Liver (tissue), 8 donors: ENCODE measurements at regions not wholly inside any gene's neighbourhood (a gene's known extent, or its start where the extent isn't known, plus 50 kb on each side); places are given as distances from the start of the nearest gene placed in this dataset.

Experiments
- DNase-seq: peaks from one replicate; pipeline ENCODE4 v3.0.0-alpha.2; 2017; ENCODE audit warnings: low spot score
- H3K27ac ChIP-seq, 2 donors: one replicate each; pipeline ENCODE4 v1.7.0; 2013; ENCODE audit warnings: inconsistent platforms in 2 of 2, low read length in 2 of 2, control low read depth in 1 of 2, low read depth in 1 of 2, mild to moderate bottlenecking in 1 of 2
- H3K27me3 ChIP-seq, 4 donors: one replicate each; pipeline versions ENCODE4 v1.6.1 to v1.7.0; 2013; ENCODE audit warnings: low read length in 3 of 4, inconsistent platforms in 1 of 4, mild to moderate bottlenecking in 1 of 4, moderate library complexity in 1 of 4; ENCODE audit not compliant: control insufficient read depth in 4 of 4, insufficient read depth in 4 of 4
- H3K36me3 ChIP-seq, 4 donors: one replicate each; pipeline versions ENCODE4 v1.6.1 to v1.7.0; 2013; ENCODE audit warnings: low read length in 3 of 4, mild to moderate bottlenecking in 3 of 4, low read depth in 1 of 4, moderate library complexity in 1 of 4; ENCODE audit not compliant: control insufficient read depth in 4 of 4, insufficient read depth in 3 of 4
- H3K4me1 ChIP-seq, 4 donors: one replicate each; pipeline versions ENCODE4 v1.6.1 to v1.7.0; 2013; ENCODE audit warnings: low read length in 3 of 4, mild to moderate bottlenecking in 3 of 4, moderate library complexity in 1 of 4; ENCODE audit not compliant: control insufficient read depth in 4 of 4, insufficient read depth in 4 of 4
- H3K4me3 ChIP-seq, 3 donors: one replicate each; pipeline versions ENCODE4 v1.6.1 to v1.7.0; 2013; ENCODE audit warnings: low read length in 3 of 3, control low read depth in 1 of 3, low read depth in 1 of 3, mild to moderate bottlenecking in 1 of 3
- H3K9ac ChIP-seq, 2 donors: one replicate each; pipeline ENCODE4 v1.7.0; 2013; ENCODE audit warnings: low read length in 2 of 2, mild to moderate bottlenecking in 2 of 2, moderate library complexity in 2 of 2, control low read depth in 1 of 2, low read depth in 1 of 2
- H3K9me3 ChIP-seq, 4 donors: one replicate each; pipeline versions ENCODE4 v1.6.1 to v1.7.0; 2013; ENCODE audit warnings: low read length in 3 of 4; ENCODE audit not compliant: control insufficient read depth in 4 of 4
- ATF3 ChIP-seq: IDR thresholded peaks from 2 replicates; pipeline ENCODE4 v1.6.1; 2016; ENCODE audit warnings: antibody characterized with exemption
- CTCF ChIP-seq: fragments of 150-350 bp; IDR thresholded peaks from 2 replicates; pipeline ENCODE4 v1.5.1; 2017; ENCODE audit warnings: improper control_type of control experiment, low read depth, low read length; ENCODE audit not compliant: missing input control
- EGR1 ChIP-seq, 2 donors: IDR thresholded peaks; 2 replicates each; pipeline ENCODE4 v1.6.1; 2016 to 2018; ENCODE audit warnings: antibody characterized with exemption in 2 of 2, low read depth in 2 of 2
- FOXA1 ChIP-seq: IDR thresholded peaks from 2 replicates; pipeline ENCODE4 v1.6.1; 2016; ENCODE audit warnings: antibody characterized with exemption
- FOXA2 ChIP-seq: IDR thresholded peaks from 2 replicates; pipeline ENCODE4 v1.6.1; 2016; ENCODE audit warnings: antibody characterized with exemption
- HNF4A ChIP-seq, 2 donors: conservative IDR thresholded peaks; 2 replicates each; pipeline ENCODE4 v1.6.1; 2016; ENCODE audit warnings: antibody characterized with exemption in 2 of 2, mild to moderate bottlenecking in 2 of 2
- JUND ChIP-seq, 2 donors: IDR thresholded peaks; 2 replicates each; pipeline ENCODE4 v1.6.1; 2016; ENCODE audit warnings: antibody characterized with exemption in 2 of 2
- MAX ChIP-seq: IDR thresholded peaks from 2 replicates; pipeline ENCODE4 v1.6.1; 2016; ENCODE audit warnings: antibody characterized with exemption
- NR2F2 ChIP-seq: IDR thresholded peaks from 2 replicates; pipeline ENCODE4 v1.6.1; 2016; ENCODE audit warnings: antibody characterized with exemption
- RAD21 ChIP-seq, 2 donors: IDR thresholded peaks; 2 replicates each; pipeline ENCODE4 v1.6.1; 2016; ENCODE audit warnings: antibody characterized with exemption in 2 of 2, mild to moderate bottlenecking in 2 of 2
- REST ChIP-seq: IDR thresholded peaks from 2 replicates; pipeline ENCODE4 v1.6.1; 2016; ENCODE audit warnings: antibody characterized with exemption, mild to moderate bottlenecking
- RXRA ChIP-seq, 2 donors: IDR thresholded peaks; 2 replicates each; pipeline ENCODE4 v1.6.1; 2017 to 2018; ENCODE audit warnings: antibody characterized with exemption in 2 of 2, mild to moderate bottlenecking in 1 of 2
- SP1 ChIP-seq: IDR thresholded peaks from 2 replicates; pipeline ENCODE4 v1.6.1; 2018; ENCODE audit warnings: antibody characterized with exemption, mild to moderate bottlenecking
- TAF1 ChIP-seq: conservative IDR thresholded peaks from 2 replicates; pipeline ENCODE4 v1.6.1; 2016; ENCODE audit warnings: antibody characterized with exemption, mild to moderate bottlenecking
- YY1 ChIP-seq: IDR thresholded peaks from 2 replicates; pipeline ENCODE4 v1.6.1; 2016; ENCODE audit warnings: antibody characterized with exemption, mild to moderate bottlenecking
- WGBS: extraction: QIAGEN DNeasy Blood & Tissue Kit; methylation state at CpG from one replicate; pipeline ENCODE4 v1.1.7; 2013; 5-methylcytosine and 5-hydroxymethylcytosine counted together
- donor health status: healthy.
- donor health status: healthy.
- donor health status: healthy.
- donor health status: healthy.
- donor health status: healthy.

GRCh38 chr10:78298835-78299234 is 265.2 kb downstream of the RPS24 start:
- no peak for TF ChIP-seq FOXA2
- TF ChIP-seq TAF1 = no peak
- no peak for TF ChIP-seq HNF4A (conservative IDR thresholded peaks at IDR 0.05)
- no peak for TF ChIP-seq NR2F2
- no peak for TF ChIP-seq MAX
- TF ChIP-seq YY1 = no peak
- TF ChIP-seq RXRA (IDR thresholded peaks at IDR 0.05) = no peak
- no peak for TF ChIP-seq FOXA1
- TF ChIP-seq RAD21 (IDR thresholded peaks at IDR 0.05) = no peak
- TF ChIP-seq CTCF = no peak
- no peak for TF ChIP-seq JUND (IDR thresholded peaks at IDR 0.05)
- TF ChIP-seq SP1 = no peak
- TF ChIP-seq ATF3 = no peak
- Histone ChIP-seq H3K9me3 (no peaks in the 10 kb centered on the region), H3K36me3 (no peaks in the 10 kb centered on the region), H3K27ac (no peak overlapping the region), H3K9ac (no peak overlapping the region), H3K4me1 (peaks cover 0 to 14% (median 10%) of the 10 kb centered on the region in 4 donors), H3K27me3 (no peaks in the 10 kb centered on the region), H3K4me3 (no peak overlapping the region)
- no peak for DNase-seq
- WGBS = 88% methylated on average over 7 of the region's 7 CpGs

- TF ChIP-seq REST (no peak), NR2F2 (no peak), TAF1 (no peak), HNF4A (conservative IDR thresholded peaks at IDR 0.05) (no peak), EGR1 (IDR thresholded peaks at IDR 0.05; ENCODE audit: low read depth in 2 of 2) (no peak), ATF3 (no peak), SP1 (no peak), JUND (IDR thresholded peaks at IDR 0.05) (no peak), RXRA (IDR thresholded peaks at IDR 0.05) (peak in 1 of 2 donors; percentile 31)
- Histone ChIP-seq H3K9ac (no peak overlapping the region), H3K36me3 (no peaks in the 10 kb centered on the region), H3K27ac (peak overlapping the region; percentile 2 to 37), H3K4me3 (no peak overlapping the region), H3K4me1 (peaks cover 0 to 14% (median 10%) of the 10 kb centered on the region in 4 donors), H3K9me3 (no peaks in the 10 kb centered on the region), H3K27me3 (no peaks in the 10 kb centered on the region)
- 82% methylated on average over 9 of the region's 9 CpGs for WGBS
- DNase-seq = no peak
Measured at GRCh38 chr10:78299851-78300468, 266.3 kb downstream of the RPS24 start.
